ENCODE measurements at regions not wholly inside any gene's neighbourhood (a gene's known extent, or its start where the extent isn't known, plus 50 kb on each side); places are given as distances from the start of the nearest gene placed in this dataset.
A peak's percentile ranks its signal among the peaks of the same experiment; 100 is the strongest.
"Not testable (repeated sequence)": the region's sequence is repeated elsewhere in the genome, so short reads cannot be mapped to it uniquely, and the experiment has no call there.

DNA sequence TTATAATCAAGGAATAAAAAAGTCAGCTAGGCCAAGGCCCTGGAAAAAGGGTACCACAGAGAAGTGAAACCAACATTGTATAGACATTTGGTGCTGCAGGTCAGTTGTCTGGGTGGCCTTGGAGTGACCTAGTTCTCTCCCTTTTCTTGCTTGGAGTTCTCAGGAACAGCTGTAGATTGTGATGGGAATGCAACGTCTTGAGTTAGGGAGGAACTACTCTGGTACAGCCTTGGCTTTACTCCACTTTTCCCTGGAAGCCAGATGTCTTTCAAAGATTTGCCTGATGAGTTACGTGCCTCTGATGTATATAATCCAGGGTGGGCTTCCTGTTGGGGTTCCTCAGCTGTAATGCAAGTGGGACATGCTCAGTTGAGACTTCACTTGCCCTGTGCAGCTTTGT lies 694.7 kb downstream of the HTR1B start:
- no peak for DNase-seq

DNA sequence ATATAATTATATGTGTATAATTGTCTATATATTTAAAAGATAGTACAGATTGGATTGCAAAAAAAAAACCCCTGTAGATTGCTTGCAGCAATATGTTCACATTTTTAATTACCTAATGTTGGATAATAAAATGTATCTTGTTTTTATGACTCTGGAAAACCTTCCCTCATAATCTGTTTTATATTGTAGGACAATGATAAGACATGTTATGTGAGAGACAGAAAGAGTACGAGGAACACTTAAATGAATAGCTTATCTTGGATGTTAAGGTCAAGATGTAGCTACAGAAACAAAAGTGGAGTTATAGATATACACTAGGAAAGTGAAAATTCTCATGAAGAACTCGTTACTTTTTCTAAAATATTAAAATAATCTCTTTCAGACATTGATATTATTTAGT lies 691.6 kb upstream of the IMPG1 start:
- no peak for DNase-seq

GRCh38 chr6:76752841-76753240 lies 680.4 kb upstream of the IMPG1 start:
- no peak for DNase-seq

- DNase-seq = not testable (repeated sequence)
These were observed 672.9 kb upstream of the IMPG1 start for GRCh38 chr6:76745388-76745787.

DNA sequence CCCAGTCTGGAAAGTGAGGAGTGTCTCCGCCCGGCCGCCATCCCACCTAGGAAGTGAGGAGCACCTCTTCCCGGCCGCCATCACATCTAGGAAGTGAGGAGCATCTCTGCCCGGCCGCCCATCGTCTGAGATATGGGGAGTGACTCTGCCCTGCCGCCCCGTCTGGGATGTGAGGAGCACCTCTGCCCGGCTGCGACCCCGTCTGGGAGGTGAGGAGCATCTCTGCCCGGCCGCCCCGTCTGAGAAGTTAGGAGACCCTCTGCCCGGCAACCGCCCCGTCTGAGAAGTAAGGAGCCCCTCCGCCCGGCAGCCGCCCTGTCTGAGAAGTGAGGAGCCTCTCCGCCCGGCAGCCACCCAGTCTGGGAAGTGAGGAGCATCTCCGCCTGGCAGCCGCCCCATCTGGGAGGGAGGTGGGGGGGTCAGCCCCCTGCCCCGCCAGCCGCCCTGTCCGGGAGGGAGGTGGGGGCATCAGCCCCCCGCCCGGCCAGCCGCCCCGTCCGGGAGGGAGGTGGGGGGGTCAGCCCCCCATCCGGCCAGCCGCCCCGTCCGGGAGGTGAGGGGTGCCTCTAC lies 671.8 kb upstream of the IMPG1 start:
- DNase-seq = not testable (repeated sequence)

- DNase-seq = no peak
These were observed 670.5 kb upstream of the IMPG1 start for GRCh38 chr6:76742919-76743318.

- no peak for DNase-seq
These were observed 647.0 kb upstream of the IMPG1 start for GRCh38 chr6:76719449-76719848.

DNA sequence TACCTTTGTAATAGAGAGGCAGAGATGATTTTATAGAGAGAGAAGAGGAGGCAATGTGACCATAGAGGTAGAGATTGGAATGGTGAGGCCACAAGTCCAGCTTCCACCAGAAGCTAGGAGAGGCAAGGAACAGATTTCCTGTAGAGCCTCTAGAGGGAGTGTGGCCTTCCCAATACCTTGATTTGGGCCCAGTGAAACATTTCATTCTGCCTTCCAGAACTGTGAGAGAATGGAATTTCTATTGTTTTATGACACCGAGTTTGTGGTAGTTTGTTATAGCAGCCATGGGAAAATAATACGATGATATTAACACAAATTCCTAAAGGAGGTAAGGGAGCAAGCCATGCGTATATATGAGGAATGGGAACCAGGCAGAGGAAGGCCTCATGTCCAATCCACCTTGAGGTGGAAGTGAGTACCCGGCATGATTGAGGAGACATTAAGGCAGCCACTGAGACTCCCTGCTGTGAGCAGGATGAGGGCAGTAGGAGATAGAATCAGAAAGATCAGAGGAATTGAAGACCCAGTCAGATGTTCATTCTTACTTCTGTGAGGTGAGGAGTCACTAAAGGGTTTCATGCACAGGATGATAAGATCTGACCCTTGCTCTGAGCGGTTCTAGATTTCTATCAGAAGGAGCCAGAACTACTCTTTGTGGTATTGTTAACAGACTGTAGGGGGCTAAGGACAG lies 636.3 kb upstream of the IMPG1 start:
- DNase-seq = no peak

DNA sequence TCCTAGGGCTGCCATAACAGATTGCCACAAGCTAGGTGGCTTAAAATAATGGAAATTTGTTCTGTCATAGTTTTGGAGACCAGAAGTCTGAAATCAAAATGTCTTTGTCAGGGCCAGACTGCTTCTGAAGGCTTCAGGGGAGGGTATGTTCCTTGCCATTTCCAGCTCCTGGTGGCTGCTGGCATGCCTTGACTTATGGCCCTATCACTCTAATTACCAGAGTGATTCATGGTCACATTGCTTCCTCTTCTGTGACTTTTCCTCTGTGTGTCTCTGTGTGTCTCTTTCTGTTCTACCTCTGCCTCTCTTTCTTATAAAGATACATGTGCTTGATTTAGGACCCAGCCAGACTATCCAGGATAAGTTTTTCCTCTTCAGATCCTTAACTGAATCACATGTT lies 635.2 kb upstream of the IMPG1 start:
- no peak for DNase-seq

DNA sequence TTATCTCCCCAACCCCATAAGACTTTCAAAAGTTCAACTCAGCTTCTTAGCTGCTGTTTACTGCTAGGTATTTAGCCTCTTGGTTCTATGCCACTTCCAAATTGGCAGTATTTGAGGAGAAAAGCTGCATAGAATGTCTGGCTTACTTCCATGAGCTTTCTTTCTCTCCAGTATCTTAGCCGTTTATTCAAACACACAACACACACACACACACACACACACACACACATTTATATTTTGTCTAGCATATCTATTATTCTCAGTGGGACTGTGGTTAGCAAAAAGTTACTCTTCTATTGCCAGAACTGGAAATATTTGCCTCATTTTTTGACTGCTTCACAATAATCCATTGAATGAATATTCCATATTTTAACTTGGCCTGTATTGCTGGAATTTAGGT lies 634.2 kb upstream of the IMPG1 start:
- no peak for DNase-seq

GRCh38 chr6:76706086-76706485 lies 633.6 kb upstream of the IMPG1 start:
- no peak for DNase-seq

GRCh38 chr6:76703786-76704185 lies 631.3 kb upstream of the IMPG1 start:
- DNase-seq = no peak

DNA sequence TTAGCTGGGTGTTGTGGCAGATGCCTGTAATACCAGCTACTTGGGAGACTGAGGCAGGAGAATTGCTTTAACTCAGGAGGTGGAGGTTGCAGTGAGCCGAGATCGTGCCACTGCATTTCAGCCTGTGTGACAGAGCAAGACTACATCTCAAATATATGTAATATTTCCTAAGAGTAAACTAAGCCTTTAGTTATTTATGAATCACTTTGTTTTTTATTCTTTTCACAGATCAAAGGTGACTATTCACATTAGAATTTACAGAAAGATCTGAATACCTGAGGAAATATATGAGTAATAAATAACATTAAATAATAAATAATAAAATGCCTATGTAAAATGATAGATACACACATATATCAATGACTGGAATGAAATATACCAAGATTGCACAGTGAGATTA lies 630.8 kb upstream of the IMPG1 start:
- no peak for DNase-seq

GRCh38 chr6:76702187-76702586 lies 629.7 kb upstream of the IMPG1 start:
- no peak for DNase-seq

GRCh38 chr6:76701610-76702009 lies 629.1 kb upstream of the IMPG1 start:
- no peak for DNase-seq

DNA sequence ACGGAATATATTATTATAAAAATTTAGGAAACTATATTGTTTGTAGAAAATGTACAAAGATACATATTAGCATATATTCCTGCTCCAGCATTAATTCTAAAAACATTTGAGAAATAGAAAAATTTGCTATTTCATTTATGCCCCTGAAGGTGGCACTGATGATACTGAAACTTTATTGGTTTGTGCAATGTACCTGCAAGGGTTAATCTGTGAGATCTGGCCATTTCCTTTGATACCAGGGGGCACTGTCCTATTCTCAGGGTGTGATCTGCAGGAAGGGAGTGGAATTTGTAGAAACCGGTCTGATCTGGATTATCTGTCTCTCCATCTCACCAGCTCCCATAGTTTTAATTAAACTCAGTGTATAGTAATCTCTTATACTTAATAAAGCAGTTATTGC lies 625.1 kb upstream of the IMPG1 start:
- DNase-seq = peak in 1 of 2 experiments; percentile 24

- no peak for DNase-seq
These were observed 622.3 kb upstream of the IMPG1 start for GRCh38 chr6:76694795-76695194.

DNA sequence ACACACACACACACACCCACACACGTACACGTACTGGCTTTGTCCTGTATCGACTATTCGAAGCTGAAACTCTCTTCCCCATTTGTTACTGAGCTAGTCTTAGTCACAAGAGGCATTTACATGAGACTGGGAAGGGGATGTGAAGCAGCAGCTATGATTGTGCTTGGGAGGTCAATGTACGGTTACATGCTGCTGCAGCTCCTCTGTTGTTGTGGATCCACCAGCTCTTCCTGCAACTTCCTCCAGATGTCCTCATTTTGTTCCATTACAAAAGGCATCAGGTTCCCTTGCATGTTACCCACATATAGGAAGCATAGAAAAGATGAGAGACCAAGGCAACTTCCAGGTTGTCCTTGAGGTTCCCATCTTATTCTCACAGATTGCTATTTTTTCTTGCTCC lies 612.4 kb upstream of the IMPG1 start:
- DNase-seq = peak; percentile 3 to 21

DNA sequence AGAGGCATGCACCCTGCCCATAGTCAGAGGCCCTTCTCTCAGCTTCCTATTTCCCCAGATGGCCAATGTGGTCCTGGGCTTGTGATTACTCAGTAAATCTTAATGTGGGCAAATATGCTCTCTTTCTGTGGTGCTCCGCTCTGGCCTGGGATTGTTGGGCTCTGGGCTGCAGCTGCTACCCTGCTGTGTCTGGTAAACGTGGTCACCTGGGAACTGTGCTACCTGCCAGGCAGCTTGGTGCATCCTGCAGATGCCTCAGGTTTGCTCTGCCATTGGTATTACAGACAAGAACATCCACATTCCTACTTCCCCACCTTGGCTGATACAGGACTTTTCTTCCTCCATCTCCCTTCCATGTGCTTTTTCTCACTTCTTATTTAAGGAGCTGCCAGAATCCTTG lies 611.5 kb upstream of the IMPG1 start:
- DNase-seq = no peak

DNA sequence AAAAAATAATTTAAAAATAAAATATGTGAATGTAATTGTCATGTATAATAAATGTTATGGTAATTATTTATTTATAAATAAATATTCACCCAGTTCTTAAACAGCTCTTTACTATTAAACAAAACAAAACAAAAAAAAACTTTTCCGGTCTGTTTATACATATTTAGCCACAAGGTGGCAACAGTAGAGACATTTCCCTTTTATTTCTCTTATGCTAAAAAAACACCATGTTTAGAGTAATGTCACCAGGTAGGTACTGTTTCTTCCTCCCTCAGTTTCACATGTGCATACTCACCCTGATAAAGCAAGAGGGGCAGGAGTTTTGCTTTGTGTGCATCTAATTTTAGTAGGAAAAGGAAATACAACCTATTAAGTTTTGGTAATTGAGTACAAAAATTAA lies 610.4 kb upstream of the IMPG1 start:
- DNase-seq = peak; percentile 46 to 51

DNA sequence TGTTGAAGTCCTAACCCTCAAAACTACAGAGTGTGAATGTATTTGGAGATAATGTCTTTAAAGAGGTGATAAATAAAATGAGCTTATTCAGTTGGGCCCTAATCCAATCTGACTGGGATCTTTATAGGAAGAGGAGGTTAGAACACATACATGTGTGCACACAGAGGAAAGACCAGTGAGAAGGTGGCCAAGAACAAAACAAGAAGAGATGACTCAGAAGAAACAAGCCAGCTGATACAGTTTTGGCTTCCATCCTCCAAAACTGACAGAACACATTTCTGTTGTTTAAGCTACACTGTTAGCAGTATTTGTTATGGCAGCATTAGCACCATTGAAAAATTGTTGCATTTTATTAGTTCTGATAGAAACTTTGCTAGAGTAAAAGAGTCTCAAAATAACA lies 609.3 kb upstream of the IMPG1 start:
- DNase-seq = no peak

DNA sequence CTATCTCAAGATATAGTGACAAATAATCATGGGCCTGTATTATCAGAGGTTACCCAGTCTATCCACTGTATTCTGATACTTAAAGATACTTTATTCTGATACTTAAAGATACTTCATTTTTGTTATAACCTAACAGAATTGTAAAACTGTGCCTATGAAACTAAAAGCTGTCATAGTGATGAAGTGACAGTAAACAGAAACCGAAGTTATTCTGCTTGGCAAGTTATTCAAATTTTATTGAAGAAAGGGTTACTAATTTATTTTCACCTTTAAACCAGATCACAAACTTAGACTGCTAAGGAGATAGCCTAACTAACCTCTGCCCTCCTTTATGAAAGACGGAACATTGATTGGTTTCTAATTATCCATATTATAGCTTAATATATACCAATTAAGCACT lies 604.6 kb upstream of the IMPG1 start:
- no peak for DNase-seq

DNA sequence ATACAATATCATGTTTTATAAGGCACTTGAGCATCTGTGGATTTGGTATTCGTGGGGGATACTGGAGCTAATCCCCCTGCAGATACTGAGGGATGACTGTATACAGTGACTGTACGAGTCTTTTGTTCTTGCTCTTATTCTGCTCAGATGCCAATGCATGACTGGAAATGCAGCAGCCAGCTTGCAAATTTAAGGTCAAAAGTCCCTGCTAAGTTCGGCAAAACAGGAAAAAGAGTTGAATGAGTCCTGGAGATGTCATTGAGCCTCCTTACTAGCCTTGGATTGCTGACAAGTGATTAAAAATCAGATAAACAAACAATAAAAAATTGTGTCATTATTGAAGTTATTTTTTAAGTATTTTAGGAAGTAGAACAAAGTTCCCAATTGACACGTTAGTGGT lies 599.3 kb upstream of the IMPG1 start:
- no peak for DNase-seq

DNA sequence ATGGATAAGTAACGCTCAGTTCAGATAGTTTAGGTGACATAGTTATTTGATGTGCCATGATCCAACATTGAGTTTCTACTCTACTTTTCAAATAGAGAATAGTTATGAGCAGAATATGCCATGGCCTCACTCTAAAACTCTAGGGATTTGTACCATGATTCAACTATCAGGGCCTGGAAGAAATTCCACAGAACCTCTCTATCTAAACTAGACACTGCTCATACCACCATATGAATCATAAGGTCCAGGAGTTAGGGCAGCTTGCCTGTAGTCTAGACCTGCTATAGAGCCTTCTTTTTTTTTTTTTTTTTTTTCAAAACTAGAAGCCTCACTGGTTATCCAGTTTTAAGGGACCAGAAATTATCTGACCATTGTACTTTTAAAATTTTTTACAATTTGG lies 571.8 kb upstream of the IMPG1 start:
- no peak for DNase-seq

GRCh38 chr6:76639941-76640340 lies 567.5 kb upstream of the IMPG1 start:
- DNase-seq = no peak

Data from Kasumi-1 (cell line).